HEK293 (cell line): ENCODE measurements at regions not wholly inside any gene's neighbourhood (a gene's known extent, or its start where the extent isn't known, plus 50 kb on each side); places are given as distances from the start of the nearest gene placed in this dataset.

Experiments
- CTCF ChIA-PET: fragments of 350-600 bp; formaldehyde crosslinking; extraction: SDS; loops from one replicate; lab custom pipeline; 2021; ENCODE audit warnings: antibody characterized with exemption; lab: Yijun Ruan, JAX
- POLR2A ChIA-PET: fragments of 300-600 bp; formaldehyde crosslinking; extraction: SDS; loops from one replicate; lab custom pipeline; 2020; ENCODE audit warnings: antibody characterized with exemption, inconsistent platforms; lab: Yijun Ruan, JAX
- H3K27ac ChIP-seq: fragments of 200-500 bp; sonication (Bioruptor generic); 2 replicates; pipeline ENCODE4 v1.5.1; 2014; ENCODE audit warnings: low read depth, low read length, control low read depth, inconsistent platforms; ENCODE audit errors: extremely low read depth
- H3K36me3 ChIP-seq, 2 experiments: fragments of 200-500 bp in 1 of 2; sonication (Bioruptor generic) in 1 of 2; 1 replicate in 1 of 2; 2 replicates in 1 of 2; pipeline ENCODE4 v1.5.1; 2014 to 2017; ENCODE audit warnings: inconsistent platforms in 2 of 2, low read length in 2 of 2; ENCODE audit not compliant: control insufficient read depth in 2 of 2, insufficient read depth in 1 of 2
- H3K4me1 ChIP-seq: fragments of 200-500 bp; sonication (Bioruptor generic); 2 replicates; pipeline ENCODE4 v1.5.1; 2014; ENCODE audit warnings: mild to moderate bottlenecking, low read length, inconsistent platforms; ENCODE audit not compliant: control insufficient read depth, insufficient read depth
- H3K4me3 ChIP-seq: 2 replicates; pipeline ENCODE4 v1.5.1; 2011; ENCODE audit warnings: low read depth, mild to moderate bottlenecking, control low read depth, low read length, moderate library complexity
- H3K9me3 ChIP-seq: fragments of 200-500 bp; sonication (Bioruptor generic); 2 replicates; pipeline ENCODE4 v1.5.1; 2014; ENCODE audit warnings: low read depth, low read length, inconsistent platforms; ENCODE audit not compliant: control insufficient read depth, insufficient read depth
- HOXC10 ChIP-seq: sonication (generic); formaldehyde crosslinking; IDR thresholded peaks from 2 replicates; pipeline ENCODE4 v1.8.1; 2023; ENCODE audit warnings: mild to moderate bottlenecking, missing genetic modification reagents
- ZNF121 ChIP-seq: fragments of 450-650 bp; formaldehyde crosslinking; IDR thresholded peaks from 2 replicates; pipeline ENCODE4 v1.5.1; 2016; ENCODE audit warnings: missing biosample characterization, missing genetic modification characterization
- ZNF214 ChIP-seq: fragments of 450-650 bp; formaldehyde crosslinking; IDR thresholded peaks from 2 replicates; pipeline ENCODE4 v1.5.1; 2017; ENCODE audit warnings: missing biosample characterization, mild to moderate bottlenecking, missing genetic modification characterization, borderline replicate concordance
- ZNF274 ChIP-seq, 2 experiments: fragments of 200-500 bp in 1 of 2; fragments of 450-650 bp in 1 of 2; sonication (Bioruptor generic) in 1 of 2; formaldehyde crosslinking in 1 of 2; IDR thresholded peaks; 2 replicates each; pipeline versions ENCODE4 v1.5.1 to v1.6.1; 2014 to 2016; ENCODE audit warnings: borderline replicate concordance in 1 of 2, inconsistent platforms in 1 of 2, low read length in 1 of 2, missing biosample characterization in 1 of 2, missing genetic modification characterization in 1 of 2
- ZNF768 ChIP-seq: fragments of 450-650 bp; formaldehyde crosslinking; IDR thresholded peaks from 2 replicates; pipeline ENCODE4 v1.5.1; 2018; ENCODE audit warnings: missing biosample characterization, mild to moderate bottlenecking, missing genetic modification characterization
- ZNF791 ChIP-seq: fragments of 450-650 bp; formaldehyde crosslinking; IDR thresholded peaks from 2 replicates; pipeline ENCODE4 v1.5.1; 2016; ENCODE audit warnings: missing biosample characterization, missing genetic modification characterization
- ZSCAN23 ChIP-seq: fragments of 450-650 bp; formaldehyde crosslinking; IDR thresholded peaks from 2 replicates; pipeline ENCODE4 v1.5.1; 2016; ENCODE audit warnings: missing biosample characterization, missing genetic modification characterization
- TF ChIP-seq, protein P1 (sequence below): fragments of 450-650 bp; formaldehyde crosslinking; conservative IDR thresholded peaks from 2 replicates; pipeline ENCODE4 v1.5.1; 2016; ENCODE audit warnings: low read depth, missing biosample characterization, missing genetic modification characterization
- TF ChIP-seq, protein P2 (sequence below): fragments of 450-650 bp; formaldehyde crosslinking; IDR thresholded peaks from 2 replicates; pipeline ENCODE4 v1.5.1; 2016; ENCODE audit warnings: missing biosample characterization, missing genetic modification characterization
- TF ChIP-seq, protein P3 (sequence below): fragments of 450-650 bp; formaldehyde crosslinking; IDR thresholded peaks from 2 replicates; pipeline ENCODE4 v1.5.1; 2017; ENCODE audit warnings: missing biosample characterization, missing genetic modification characterization
- TF ChIP-seq, protein P4 (sequence below): fragments of 450-650 bp; formaldehyde crosslinking; IDR thresholded peaks from 2 replicates; pipeline ENCODE4 v1.5.1; 2016; ENCODE audit warnings: missing biosample characterization, missing genetic modification characterization, low read depth
- TF ChIP-seq, protein P5 (sequence below): fragments of 450-650 bp; formaldehyde crosslinking; IDR thresholded peaks from 2 replicates; pipeline ENCODE4 v1.5.1; 2016; ENCODE audit warnings: missing biosample characterization, missing genetic modification characterization, low read depth
- TF ChIP-seq, protein P6 (sequence below): fragments of 450-650 bp; formaldehyde crosslinking; IDR thresholded peaks from 2 replicates; pipeline ENCODE4 v1.5.1; 2016; ENCODE audit warnings: missing biosample characterization, missing genetic modification characterization
- TF ChIP-seq, protein P7 (sequence below): fragments of 450-650 bp; IDR thresholded peaks from 2 replicates; pipeline ENCODE4 v1.5.1; 2018; ENCODE audit warnings: missing biosample characterization, mild to moderate bottlenecking, missing genetic modification characterization

DNA sequence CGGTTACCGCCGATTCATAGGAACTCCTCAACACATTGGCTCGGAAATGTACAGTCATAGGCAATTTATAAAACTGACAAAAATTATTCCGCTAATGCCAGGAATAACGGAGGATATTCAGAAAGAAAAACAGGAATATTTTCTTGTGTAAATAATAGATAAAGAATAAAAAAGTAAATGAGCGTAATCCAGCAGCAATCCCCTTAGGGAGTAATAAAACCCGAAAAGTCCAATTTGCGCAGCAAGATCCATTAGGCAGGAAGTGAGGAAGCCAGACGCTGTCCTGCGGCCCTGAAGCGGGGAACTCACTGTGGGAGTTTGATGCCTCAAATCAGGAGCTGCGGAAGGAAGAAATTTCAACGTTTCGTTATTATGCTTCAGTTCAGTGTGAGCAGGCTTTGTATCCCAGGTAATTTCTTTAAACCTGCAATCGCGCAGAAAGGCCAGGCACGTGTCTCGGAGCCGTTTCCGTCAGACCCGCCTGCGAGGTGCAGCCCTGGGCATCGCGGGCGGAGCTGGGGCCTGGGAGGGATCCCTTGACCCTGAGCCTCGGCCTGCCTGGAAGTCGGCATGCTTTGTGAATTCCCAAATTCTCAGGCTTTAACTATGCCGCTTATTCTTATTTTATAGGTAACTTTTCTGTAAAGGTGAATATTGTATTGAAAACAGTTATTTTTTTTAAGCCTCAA is 180.9 kb upstream of the ALKAL2 start (continued):
- TF ChIP-seq, protein P1, sequence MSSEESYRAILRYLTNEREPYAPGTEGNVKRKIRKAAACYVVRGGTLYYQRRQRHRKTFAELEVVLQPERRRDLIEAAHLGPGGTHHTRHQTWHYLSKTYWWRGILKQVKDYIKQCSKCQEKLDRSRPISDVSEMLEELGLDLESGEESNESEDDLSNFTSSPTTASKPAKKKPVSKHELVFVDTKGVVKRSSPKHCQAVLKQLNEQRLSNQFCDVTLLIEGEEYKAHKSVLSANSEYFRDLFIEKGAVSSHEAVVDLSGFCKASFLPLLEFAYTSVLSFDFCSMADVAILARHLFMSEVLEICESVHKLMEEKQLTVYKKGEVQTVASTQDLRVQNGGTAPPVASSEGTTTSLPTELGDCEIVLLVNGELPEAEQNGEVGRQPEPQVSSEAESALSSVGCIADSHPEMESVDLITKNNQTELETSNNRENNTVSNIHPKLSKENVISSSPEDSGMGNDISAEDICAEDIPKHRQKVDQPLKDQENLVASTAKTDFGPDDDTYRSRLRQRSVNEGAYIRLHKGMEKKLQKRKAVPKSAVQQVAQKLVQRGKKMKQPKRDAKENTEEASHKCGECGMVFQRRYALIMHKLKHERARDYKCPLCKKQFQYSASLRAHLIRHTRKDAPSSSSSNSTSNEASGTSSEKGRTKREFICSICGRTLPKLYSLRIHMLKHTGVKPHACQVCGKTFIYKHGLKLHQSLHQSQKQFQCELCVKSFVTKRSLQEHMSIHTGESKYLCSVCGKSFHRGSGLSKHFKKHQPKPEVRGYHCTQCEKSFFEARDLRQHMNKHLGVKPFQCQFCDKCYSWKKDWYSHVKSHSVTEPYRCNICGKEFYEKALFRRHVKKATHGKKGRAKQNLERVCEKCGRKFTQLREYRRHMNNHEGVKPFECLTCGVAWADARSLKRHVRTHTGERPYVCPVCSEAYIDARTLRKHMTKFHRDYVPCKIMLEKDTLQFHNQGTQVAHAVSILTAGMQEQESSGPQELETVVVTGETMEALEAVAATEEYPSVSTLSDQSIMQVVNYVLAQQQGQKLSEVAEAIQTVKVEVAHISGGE (tag by site-specific recombination) = no peak
- no peak for TF ChIP-seq ZSCAN23 (tag by site-specific recombination)

DNA sequence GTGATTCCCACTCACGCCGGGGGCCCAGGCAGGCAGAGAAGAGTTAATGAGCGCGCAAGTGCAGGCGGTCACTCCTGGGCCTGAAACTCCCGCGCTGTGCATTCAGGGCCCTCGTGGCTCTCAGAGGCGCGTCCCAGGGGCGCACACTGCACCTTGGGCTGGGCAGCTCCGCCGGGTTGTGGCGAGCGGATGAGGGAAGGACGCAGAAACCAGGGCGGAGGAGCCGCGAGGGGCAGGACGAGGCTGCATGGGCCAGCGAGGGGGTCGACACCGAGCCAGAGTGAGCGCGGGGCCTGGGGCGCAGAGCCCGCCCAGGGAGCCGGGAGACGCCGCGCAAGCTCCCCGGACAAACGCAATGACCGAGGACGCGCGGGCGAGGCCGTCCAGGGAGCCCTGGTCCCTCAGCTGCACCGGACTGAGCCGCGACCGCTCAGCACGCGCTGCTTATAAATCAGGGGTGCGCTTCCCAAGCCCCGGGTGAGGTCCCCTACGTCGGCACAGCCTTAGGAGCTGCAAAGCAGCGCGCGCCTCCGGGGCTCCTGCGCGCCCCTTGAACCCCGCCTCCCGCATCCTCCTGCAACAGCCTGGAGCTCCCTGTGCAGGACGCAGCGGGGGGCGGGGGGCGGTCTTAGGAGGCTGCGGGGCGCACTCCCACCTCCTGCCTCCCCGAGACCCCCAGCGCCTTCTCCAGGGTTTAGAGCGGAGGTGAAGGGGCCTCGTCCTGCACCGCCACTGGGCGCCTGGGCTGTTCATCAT is 180.2 kb upstream of the ALKAL2 start:
- Histone ChIP-seq H3K36me3 (no peaks in the 10 kb centered on the region), H3K27ac (no peak overlapping the region), H3K9me3 (no peaks in the 10 kb centered on the region), H3K4me1 (no peaks in the 10 kb centered on the region), H3K4me3 (no peak overlapping the region)
- no peak for TF ChIP-seq ZNF791 (tag by site-specific recombination)
- ChIA-PET POLR2A (no interaction called here), CTCF (interaction anchor here (0.6 kb wide), 1 partner anchor 1299 kb away, joined by 3 read pairs; no protein-coding TSS in a partner anchor)

- no peaks in the 10 kb centered on the region for H3K4me1 ChIP-seq
- H3K36me3 ChIP-seq = no peaks in the 10 kb centered on the region
- H3K27ac ChIP-seq = no peak overlapping the region
- no peak overlapping the region for H3K4me3 ChIP-seq
- CTCF ChIA-PET = interaction anchor here (0.6 kb wide), 1 partner anchor 1299 kb away, joined by 3 read pairs; no protein-coding TSS in a partner anchor
- H3K9me3 ChIP-seq = no peaks in the 10 kb centered on the region
- POLR2A ChIA-PET = no interaction called here
- TF ChIP-seq ZNF214 (no peak), ZNF274 (IDR thresholded peaks at IDR 0.05; ENCODE audit: low read length) (no peak), ZNF274 (tag by site-specific recombination; IDR thresholded peaks at IDR 0.05; ENCODE audit: borderline replicate concordance) (no peak), HOXC10 (CRISPR knock-in tag) (no peak), ZNF768 (no peak), ZNF121 (no peak)
- TF ChIP-seq, protein P2, sequence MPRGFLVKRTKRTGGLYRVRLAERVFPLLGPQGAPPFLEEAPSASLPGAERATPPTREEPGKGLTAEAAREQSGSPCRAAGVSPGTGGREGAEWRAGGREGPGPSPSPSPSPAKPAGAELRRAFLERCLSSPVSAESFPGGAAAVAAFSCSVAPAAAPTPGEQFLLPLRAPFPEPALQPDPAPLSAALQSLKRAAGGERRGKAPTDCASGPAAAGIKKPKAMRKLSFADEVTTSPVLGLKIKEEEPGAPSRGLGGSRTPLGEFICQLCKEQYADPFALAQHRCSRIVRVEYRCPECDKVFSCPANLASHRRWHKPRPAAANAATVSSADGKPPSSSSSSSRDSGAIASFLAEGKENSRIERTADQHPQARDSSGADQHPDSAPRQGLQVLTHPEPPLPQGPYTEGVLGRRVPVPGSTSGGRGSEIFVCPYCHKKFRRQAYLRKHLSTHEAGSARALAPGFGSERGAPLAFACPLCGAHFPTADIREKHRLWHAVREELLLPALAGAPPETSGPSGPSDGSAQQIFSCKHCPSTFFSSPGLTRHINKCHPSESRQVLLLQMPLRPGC (tag by site-specific recombination) = no peak
- TF ChIP-seq, protein P3, sequence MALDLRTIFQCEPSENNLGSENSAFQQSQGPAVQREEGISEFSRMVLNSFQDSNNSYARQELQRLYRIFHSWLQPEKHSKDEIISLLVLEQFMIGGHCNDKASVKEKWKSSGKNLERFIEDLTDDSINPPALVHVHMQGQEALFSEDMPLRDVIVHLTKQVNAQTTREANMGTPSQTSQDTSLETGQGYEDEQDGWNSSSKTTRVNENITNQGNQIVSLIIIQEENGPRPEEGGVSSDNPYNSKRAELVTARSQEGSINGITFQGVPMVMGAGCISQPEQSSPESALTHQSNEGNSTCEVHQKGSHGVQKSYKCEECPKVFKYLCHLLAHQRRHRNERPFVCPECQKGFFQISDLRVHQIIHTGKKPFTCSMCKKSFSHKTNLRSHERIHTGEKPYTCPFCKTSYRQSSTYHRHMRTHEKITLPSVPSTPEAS (tag by site-specific recombination) = no peak
- TF ChIP-seq, protein P4, sequence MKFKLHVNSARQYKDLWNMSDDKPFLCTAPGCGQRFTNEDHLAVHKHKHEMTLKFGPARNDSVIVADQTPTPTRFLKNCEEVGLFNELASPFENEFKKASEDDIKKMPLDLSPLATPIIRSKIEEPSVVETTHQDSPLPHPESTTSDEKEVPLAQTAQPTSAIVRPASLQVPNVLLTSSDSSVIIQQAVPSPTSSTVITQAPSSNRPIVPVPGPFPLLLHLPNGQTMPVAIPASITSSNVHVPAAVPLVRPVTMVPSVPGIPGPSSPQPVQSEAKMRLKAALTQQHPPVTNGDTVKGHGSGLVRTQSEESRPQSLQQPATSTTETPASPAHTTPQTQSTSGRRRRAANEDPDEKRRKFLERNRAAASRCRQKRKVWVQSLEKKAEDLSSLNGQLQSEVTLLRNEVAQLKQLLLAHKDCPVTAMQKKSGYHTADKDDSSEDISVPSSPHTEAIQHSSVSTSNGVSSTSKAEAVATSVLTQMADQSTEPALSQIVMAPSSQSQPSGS (tag by site-specific recombination) = no peak
- TF ChIP-seq, protein P5, sequence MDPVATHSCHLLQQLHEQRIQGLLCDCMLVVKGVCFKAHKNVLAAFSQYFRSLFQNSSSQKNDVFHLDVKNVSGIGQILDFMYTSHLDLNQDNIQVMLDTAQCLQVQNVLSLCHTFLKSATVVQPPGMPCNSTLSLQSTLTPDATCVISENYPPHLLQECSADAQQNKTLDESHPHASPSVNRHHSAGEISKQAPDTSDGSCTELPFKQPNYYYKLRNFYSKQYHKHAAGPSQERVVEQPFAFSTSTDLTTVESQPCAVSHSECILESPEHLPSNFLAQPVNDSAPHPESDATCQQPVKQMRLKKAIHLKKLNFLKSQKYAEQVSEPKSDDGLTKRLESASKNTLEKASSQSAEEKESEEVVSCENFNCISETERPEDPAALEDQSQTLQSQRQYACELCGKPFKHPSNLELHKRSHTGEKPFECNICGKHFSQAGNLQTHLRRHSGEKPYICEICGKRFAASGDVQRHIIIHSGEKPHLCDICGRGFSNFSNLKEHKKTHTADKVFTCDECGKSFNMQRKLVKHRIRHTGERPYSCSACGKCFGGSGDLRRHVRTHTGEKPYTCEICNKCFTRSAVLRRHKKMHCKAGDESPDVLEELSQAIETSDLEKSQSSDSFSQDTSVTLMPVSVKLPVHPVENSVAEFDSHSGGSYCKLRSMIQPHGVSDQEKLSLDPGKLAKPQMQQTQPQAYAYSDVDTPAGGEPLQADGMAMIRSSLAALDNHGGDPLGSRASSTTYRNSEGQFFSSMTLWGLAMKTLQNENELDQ (tag by site-specific recombination) = no peak
- TF ChIP-seq, protein P6, sequence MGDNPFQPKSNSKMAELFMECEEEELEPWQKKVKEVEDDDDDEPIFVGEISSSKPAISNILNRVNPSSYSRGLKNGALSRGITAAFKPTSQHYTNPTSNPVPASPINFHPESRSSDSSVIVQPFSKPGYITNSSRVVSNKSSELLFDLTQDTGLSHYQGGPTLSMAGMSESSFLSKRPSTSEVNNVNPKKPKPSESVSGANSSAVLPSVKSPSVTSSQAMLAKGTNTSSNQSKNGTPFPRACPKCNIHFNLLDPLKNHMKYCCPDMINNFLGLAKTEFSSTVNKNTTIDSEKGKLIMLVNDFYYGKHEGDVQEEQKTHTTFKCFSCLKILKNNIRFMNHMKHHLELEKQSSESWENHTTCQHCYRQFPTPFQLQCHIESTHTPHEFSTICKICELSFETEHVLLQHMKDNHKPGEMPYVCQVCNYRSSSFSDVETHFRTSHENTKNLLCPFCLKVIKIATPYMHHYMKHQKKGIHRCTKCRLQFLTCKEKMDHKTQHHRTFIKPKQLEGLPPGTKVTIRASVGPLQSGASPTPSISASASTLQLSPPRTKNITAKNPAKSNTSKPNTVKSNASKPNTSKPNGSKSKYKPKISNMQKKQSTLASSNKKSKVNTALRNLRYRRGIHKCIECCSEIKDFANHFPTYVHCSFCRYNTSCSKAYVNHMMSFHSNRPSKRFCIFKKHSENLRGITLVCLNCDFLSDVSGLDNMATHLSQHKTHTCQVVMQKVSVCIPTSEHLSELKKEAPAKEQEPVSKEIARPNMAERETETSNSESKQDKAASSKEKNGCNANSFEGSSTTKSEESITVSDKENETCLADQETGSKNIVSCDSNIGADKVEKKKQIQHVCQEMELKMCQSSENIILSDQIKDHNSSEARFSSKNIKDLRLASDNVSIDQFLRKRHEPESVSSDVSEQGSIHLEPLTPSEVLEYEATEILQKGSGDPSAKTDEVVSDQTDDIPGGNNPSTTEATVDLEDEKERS = no peak
- TF ChIP-seq, protein P7, sequence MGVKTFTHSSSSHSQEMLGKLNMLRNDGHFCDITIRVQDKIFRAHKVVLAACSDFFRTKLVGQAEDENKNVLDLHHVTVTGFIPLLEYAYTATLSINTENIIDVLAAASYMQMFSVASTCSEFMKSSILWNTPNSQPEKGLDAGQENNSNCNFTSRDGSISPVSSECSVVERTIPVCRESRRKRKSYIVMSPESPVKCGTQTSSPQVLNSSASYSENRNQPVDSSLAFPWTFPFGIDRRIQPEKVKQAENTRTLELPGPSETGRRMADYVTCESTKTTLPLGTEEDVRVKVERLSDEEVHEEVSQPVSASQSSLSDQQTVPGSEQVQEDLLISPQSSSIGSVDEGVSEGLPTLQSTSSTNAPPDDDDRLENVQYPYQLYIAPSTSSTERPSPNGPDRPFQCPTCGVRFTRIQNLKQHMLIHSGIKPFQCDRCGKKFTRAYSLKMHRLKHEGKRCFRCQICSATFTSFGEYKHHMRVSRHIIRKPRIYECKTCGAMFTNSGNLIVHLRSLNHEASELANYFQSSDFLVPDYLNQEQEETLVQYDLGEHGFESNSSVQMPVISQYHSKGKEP (tag by site-specific recombination) = no peak
Measured at GRCh38 chr2:467543-467891, 179.6 kb upstream of the ALKAL2 start.
